HUES6 (cell line): ENCODE measurements at regions not wholly inside any gene's neighbourhood (a gene's known extent, or its start where the extent isn't known, plus 50 kb on each side); places are given as distances from the start of the nearest gene placed in this dataset.

ENCODE experiments used
- H3K27ac ChIP-seq: 2 replicates; pipeline ENCODE4 v1.7.0; 2013; ENCODE audit warnings: low read depth, mild to moderate bottlenecking, low read length, inconsistent platforms
- H3K27me3 ChIP-seq: 2 replicates; pipeline ENCODE4 v1.6.1; 2013; ENCODE audit warnings: low read length; ENCODE audit not compliant: control insufficient read depth, insufficient read depth
- H3K36me3 ChIP-seq: 2 replicates; pipeline ENCODE4 v1.6.1; 2013; ENCODE audit warnings: low read length; ENCODE audit not compliant: control insufficient read depth, insufficient read depth
- H3K4me1 ChIP-seq: 2 replicates; pipeline ENCODE4 v1.6.1; 2013; ENCODE audit warnings: low read length; ENCODE audit not compliant: control insufficient read depth, insufficient read depth
- H3K4me3 ChIP-seq: 2 replicates; pipeline ENCODE4 v1.5.1; 2013; ENCODE audit warnings: low read depth, low read length
- H3K9ac ChIP-seq: one replicate; pipeline ENCODE4 v1.6.1; 2013; ENCODE audit warnings: mild to moderate bottlenecking, low read length
- H3K9me3 ChIP-seq: 2 replicates; pipeline ENCODE4 v1.6.1; 2013; ENCODE audit warnings: low read depth, low read length; ENCODE audit not compliant: control insufficient read depth, insufficient read depth

DNA sequence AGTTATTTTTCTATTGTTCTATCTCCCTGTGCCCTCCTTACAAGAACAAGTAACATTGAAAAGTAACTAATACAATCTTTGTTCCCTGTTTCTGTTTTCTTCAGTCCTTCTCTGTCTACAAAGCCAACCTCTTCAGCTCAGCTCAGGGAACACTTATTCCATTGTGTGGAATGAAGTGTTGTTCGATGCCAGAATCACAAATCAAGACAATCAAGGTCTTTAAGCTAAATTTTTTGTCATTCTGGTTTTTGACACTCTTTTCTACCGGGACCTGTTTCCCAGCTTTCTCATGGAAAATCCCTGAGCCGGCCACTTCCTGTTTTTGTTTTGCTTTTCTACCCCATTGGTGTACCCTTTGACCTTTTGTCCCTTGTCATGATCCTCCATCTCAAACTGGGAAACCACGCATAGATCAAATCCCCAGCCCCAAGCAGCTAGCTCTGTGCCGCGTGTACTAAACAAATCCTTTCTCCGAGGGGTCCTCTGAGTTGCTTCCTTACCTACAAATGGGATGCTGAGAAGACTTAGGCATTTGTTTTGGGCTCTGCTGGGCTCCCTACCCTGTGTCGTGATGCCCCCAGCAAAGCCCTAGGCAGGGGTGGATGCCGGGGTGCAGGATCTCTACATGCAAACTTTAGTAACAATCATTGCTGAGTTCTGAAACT, 141.8 kb downstream of the TOMM20 start:
- Histone ChIP-seq H3K27ac (peak overlapping the region; percentile 97), H3K27me3 (no peaks in the 10 kb centered on the region), H3K4me1 (peaks cover 30% of the 10 kb centered on the region), H3K9me3 (no peaks in the 10 kb centered on the region), H3K9ac (peak overlapping the region; percentile 79), H3K36me3 (no peaks in the 10 kb centered on the region), H3K4me3 (no peak overlapping the region)

DNA sequence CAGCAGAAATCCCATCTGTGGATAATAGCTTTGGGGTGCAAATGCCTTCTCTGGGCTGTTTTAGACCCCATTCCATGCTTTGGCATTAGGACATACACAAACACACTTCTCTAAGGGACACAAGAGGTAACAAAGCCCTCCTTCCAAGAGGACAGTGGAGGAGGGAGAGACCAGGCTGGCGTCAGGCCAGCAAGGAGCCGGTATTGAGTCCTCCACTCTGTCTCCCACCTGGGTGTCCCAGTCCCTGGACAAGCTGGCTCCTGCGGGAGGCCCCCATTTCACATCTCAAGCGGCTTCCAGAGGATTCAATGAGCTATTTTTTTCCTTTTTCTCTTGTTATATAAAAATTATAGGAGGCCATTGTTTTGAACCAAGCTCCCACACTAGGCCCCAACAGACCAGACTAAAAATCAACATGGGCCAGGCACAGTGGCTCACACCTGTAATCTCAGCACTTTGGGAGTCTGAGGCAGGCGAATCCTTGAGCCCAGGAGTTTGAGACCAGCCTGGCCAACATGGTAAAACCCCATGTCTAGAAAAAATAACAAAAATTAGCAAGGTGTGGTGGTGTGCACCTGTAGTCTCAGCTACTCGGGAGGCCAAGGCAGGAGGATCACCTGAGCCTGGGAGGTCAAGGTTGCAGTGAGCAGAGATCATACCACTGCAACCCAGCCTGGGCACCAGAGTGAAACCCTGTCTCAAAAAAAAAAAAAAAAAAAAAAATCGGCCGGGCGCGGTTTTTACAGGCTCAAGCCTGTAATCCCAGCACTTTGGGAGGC, 142.9 kb downstream of the TOMM20 start:
- Histone ChIP-seq H3K9ac (no peak overlapping the region), H3K9me3 (no peaks in the 10 kb centered on the region), H3K36me3 (no peaks in the 10 kb centered on the region), H3K27ac (peak overlapping the region; percentile 26; the same call in 1 of the 2 replicates), H3K27me3 (no peaks in the 10 kb centered on the region), H3K4me3 (no peak overlapping the region), H3K4me1 (peaks cover 30% of the 10 kb centered on the region)

DNA sequence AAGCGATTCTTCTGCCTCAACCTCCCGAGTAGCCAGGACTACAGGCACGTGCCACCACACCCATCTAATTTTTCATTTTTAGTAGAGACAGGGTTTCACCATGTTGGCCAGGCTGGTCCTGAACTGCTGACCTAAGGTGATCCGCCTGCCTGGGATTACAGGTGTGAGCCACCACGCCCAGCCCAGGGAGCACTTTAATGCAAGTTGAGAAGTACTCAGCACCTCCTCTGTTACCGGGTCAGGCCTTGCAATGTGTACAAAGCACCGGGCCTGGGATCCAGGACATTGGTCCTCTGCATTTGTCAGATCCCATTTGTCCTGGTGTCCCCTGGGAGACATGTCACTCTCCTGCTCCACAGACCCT, 143.6 kb downstream of the TOMM20 start:
- no peaks in the 10 kb centered on the region for H3K9me3 ChIP-seq
- H3K27me3 ChIP-seq = no peaks in the 10 kb centered on the region
- no peak overlapping the region for H3K4me3 ChIP-seq
- H3K36me3 ChIP-seq = no peaks in the 10 kb centered on the region
- peaks cover 30% of the 10 kb centered on the region for H3K4me1 ChIP-seq
- no peak overlapping the region for H3K9ac ChIP-seq
- H3K27ac ChIP-seq = 0 out of 2 replicates have a peak overlapping the region, but pooled peaks have one; percentile 26

DNA sequence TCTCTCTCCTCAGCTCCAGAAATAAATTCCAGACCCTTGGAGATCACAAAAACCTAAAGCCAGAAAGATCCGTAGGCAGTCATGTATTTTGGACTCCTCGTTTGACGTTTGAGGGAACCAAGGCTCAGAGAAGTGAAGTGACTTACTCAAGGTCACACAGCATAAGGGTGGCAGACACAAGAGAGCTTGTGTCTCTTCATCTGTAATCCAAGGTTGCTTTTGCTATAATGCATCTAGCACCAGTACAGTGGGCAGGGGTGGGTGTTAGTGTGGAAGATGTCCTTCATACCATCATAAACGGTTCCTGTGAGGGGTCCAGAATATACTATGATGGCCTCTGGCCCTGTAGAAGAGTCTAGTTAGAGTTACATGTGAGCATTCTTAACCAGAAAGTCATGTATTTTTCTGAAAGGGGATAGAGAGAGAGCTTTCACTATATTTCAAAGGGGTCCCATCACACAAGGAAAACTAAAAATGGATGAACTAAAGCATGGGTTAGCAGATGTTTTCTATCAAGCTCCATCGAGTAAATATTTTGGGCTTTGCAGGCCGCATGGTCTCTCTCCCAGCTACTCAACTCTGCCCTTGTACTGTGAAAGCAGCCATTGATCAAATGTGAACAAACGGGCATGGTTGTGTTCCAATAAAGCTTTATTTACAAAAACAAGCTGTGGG, 144.9 kb downstream of the TOMM20 start:
- no peaks in the 10 kb centered on the region for H3K9me3 ChIP-seq
- H3K4me1 ChIP-seq = peaks cover 34% of the 10 kb centered on the region
- H3K36me3 ChIP-seq = no peaks in the 10 kb centered on the region
- H3K4me3 ChIP-seq = no peak overlapping the region
- H3K27ac ChIP-seq = peak overlapping the region; percentile 41; the same call in 1 of the 2 replicates
- H3K27me3 ChIP-seq = no peaks in the 10 kb centered on the region
- H3K9ac ChIP-seq = no peak overlapping the region

DNA sequence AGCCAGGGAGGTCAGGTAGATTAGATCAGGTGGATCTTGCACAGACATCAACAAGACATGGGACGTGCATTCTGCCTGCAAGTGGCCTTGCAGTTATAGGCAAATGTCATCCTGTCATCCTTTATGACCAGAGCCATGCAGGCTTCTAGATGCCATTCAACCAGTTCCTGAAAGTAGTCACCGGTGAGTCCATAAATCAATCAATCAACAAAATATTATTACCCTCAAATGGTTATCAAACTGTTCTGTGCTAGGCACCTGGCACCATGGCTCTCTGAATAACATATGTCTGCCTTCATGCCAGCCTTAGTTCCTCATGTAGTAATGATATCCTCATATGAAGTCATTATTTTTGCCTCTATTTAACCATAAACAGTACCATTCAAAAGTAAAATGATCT, 146.9 kb downstream of the TOMM20 start:
- H3K9ac ChIP-seq = no peak overlapping the region
- H3K4me3 ChIP-seq = no peak overlapping the region
- H3K27ac ChIP-seq = no peak overlapping the region
- H3K36me3 ChIP-seq = no peaks in the 10 kb centered on the region
- no peaks in the 10 kb centered on the region for H3K27me3 ChIP-seq
- peaks cover 23% of the 10 kb centered on the region for H3K4me1 ChIP-seq
- H3K9me3 ChIP-seq = no peaks in the 10 kb centered on the region

DNA sequence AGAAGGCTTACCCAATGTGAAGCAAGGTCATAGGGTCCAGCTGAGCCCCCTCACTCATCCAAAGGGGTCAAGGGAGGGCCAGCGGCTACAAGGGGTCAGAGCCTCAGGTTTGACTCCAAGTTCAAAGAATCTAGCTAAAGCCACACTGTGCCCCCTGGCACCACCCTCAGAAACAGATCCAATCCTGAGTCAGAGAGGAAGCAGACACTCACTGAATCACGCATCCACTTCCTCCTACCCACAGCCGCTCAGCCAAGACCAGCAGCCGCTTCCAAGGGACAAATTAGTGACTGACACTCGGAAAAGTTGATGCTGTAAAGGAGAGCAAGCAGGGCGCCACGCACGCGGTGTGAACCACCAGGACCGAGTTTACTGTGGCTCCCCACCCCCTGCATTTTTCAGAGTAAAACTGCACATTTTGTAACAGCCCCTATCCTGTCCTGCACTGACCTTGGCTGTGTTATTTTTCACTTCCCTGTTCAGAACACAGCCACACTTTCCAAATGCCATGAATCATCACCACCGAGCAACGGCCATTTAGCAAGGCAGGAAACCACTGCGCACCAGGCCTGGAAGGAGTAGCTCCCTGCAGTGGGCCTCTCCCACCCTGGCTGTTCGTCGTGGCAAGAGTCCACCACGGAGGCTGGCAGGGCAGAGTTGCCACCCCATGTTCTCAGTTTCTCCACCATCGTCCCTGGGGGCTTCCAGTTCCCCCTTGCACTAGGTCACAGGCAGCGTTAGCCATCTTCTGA, 147.8 kb downstream of the TOMM20 start:
- Histone ChIP-seq H3K27ac (no peak overlapping the region), H3K9me3 (no peaks in the 10 kb centered on the region), H3K4me1 (peaks cover 23% of the 10 kb centered on the region), H3K36me3 (no peaks in the 10 kb centered on the region), H3K27me3 (no peaks in the 10 kb centered on the region), H3K9ac (no peak overlapping the region), H3K4me3 (no peak overlapping the region)

DNA sequence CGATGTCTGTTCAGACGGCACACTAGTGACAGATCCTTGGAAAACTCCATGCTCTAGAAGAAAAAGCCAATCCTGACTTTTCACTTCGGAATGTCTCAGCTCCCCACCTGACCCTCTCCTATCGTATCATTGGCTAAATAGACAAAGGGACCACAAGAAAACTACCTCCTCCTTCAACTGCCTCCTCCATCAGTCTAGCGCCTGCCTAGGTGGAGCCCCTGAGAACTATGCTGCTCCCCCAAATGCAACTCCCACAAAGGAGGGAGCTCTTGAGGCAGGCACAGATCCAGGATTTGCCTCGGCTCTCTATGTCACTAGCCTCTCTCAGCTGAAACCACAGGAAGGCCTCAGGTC, 148.4 kb downstream of the TOMM20 start:
- Histone ChIP-seq H3K27ac (no peak overlapping the region), H3K9me3 (no peaks in the 10 kb centered on the region), H3K36me3 (no peaks in the 10 kb centered on the region), H3K27me3 (no peaks in the 10 kb centered on the region), H3K4me1 (peaks cover 28% of the 10 kb centered on the region), H3K4me3 (no peak overlapping the region), H3K9ac (no peak overlapping the region)

DNA sequence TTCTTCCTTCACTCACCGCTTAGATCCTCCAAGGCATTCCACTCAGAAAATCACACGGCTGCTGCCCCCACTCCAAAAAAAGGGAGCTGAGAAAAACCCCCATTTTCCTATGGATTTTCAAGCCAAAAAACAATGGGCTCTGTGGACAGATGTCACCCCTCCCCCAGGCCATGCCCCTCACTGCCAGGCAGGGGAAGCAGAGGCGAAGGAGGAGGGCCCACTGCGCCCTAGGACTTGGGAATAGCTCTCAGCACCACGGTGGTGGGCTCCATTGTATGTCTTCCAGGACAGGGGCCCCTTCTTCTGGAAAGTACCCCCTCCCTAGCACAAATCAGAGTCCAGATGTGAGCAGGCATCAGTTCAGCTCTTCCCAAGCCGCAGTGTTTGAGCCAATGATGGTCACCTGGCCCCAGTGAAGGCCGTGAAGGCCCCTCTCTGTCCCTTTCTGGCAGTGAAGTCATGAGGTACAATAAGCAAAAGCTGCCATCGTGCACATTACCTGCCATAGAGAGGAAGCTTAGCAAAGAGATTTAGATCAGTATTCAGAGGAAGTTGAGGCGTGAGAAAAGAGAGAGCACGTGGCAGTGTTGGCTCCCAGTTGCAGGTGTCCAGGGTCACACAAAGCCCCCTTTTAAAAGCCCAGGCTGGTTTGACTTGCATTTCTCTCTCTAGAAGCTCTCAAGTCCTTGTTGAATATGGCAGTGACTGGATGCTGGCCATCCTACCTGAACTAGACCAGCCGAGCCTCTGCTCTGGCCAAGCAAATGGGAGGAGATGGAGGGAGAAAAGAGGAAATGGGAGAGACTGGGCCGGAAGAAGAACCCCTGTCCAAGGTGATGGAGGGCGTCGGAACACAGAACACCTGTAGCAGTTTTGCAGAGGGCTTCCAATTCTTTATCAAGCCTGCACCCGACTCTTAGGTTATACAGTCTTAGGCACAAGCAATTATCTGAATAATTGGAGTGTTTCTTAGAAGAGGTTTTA, 149.0 kb downstream of the TOMM20 start:
- H3K27ac ChIP-seq = no peak overlapping the region
- no peak overlapping the region for H3K4me3 ChIP-seq
- H3K4me1 ChIP-seq = peaks cover 35% of the 10 kb centered on the region
- no peaks in the 10 kb centered on the region for H3K9me3 ChIP-seq
- H3K9ac ChIP-seq = no peak overlapping the region
- H3K27me3 ChIP-seq = no peaks in the 10 kb centered on the region
- no peaks in the 10 kb centered on the region for H3K36me3 ChIP-seq

DNA sequence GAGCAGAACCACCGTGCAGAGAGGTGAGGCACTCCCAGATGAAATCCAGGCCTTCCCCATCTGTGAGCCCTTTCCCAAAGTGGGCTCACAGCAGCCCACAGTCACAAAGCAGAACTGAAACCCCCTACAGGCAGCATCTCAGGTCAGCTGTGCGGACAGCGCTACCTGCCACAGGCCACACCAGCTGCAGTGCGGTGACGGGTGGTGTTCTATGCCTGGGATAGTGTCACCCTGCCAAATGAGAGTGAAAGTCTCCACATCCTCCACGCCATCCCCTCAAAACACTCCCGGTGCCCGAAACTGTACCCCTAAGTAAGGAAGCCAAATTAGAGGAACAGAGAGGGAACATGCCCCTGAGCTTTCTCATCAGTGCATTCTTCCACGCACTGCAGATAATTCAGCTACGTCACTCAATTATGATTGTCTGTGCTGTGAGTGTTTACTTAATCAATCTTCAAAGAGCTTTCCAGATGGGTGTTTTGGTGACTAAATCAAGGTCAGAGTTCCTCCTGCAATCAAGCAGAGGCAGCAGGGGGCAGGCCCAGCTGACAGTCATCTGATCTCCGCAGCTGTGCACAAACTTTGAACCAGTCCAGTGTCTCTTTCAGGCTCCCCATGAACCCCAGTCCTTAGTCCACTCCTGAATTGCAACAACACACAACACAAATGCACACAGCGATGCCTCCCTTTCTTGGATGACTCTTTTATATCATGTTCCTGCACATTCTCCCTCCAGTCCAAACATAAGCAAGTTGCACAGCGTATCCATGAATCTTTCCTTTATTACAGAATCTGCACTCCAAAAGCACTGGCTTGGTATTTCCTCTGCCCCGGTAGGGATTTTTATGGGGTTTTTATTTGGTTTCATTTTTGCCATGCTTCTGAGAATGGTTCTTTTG, 150.0 kb downstream of the TOMM20 start:
- Histone ChIP-seq H3K4me1 (peaks cover 37% of the 10 kb centered on the region), H3K36me3 (no peaks in the 10 kb centered on the region), H3K27me3 (no peaks in the 10 kb centered on the region), H3K9ac (no peak overlapping the region), H3K4me3 (no peak overlapping the region), H3K9me3 (no peaks in the 10 kb centered on the region), H3K27ac (no peak overlapping the region)
